Central memory CD4-positive, alpha-beta T cell (primary cell): ENCODE measurements at regions not wholly inside any gene's neighbourhood (a gene's known extent, or its start where the extent isn't known, plus 50 kb on each side); places are given as distances from the start of the nearest gene placed in this dataset.

Experiments used
- DNase-seq: peaks from one replicate; pipeline ENCODE4 v3.0.0; 2022

GRCh38 chr4:19010761-19011160 lies 989.2 kb upstream of the LCORL start:
- no peak for DNase-seq

- DNase-seq, result no peak
Measured at GRCh38 chr4:19009881-19010280, 988.3 kb upstream of the LCORL start.

GRCh38 chr4:19005211-19005610 lies 983.7 kb upstream of the LCORL start:
- DNase-seq, result no peak

GRCh38 chr4:19002170-19002569 lies 980.6 kb upstream of the LCORL start:
- DNase-seq, result no peak

GRCh38 chr4:18999595-18999994 lies 978.0 kb upstream of the LCORL start:
- no peak for DNase-seq

GRCh38 chr4:18981234-18981615 lies 959.7 kb upstream of the LCORL start:
- no peak for DNase-seq

- DNase-seq, result no peak
Measured at GRCh38 chr4:18980516-18981233, 959.1 kb upstream of the LCORL start.

- DNase-seq, result no peak
Measured at GRCh38 chr4:18976884-18977283, 955.3 kb upstream of the LCORL start.

- DNase-seq, result no peak
Measured at GRCh38 chr4:18975916-18976808, 954.6 kb upstream of the LCORL start.

GRCh38 chr4:18973296-18973695 lies 951.7 kb upstream of the LCORL start:
- DNase-seq, result no peak

- DNase-seq, result no peak
Measured at GRCh38 chr4:18961879-18962278, 940.3 kb upstream of the LCORL start.

GRCh38 chr4:18961266-18961665 lies 939.7 kb upstream of the LCORL start:
- DNase-seq, result no peak

GRCh38 chr4:18957716-18958115 lies 936.2 kb upstream of the LCORL start:
- no peak for DNase-seq

- no peak for DNase-seq
Measured at GRCh38 chr4:18954538-18954937, 933.0 kb upstream of the LCORL start.

GRCh38 chr4:18953613-18954012 lies 932.1 kb upstream of the LCORL start:
- no peak for DNase-seq

- DNase-seq, result no peak
Measured at GRCh38 chr4:18945464-18945863, 923.9 kb upstream of the LCORL start.

- no peak for DNase-seq
Measured at GRCh38 chr4:18942874-18943273, 921.3 kb upstream of the LCORL start.

GRCh38 chr4:18938343-18939099 lies 917.0 kb upstream of the LCORL start:
- DNase-seq, result no peak

GRCh38 chr4:18937746-18938145 lies 916.2 kb upstream of the LCORL start:
- no peak for DNase-seq

GRCh38 chr4:18937080-18937479 lies 915.5 kb upstream of the LCORL start:
- DNase-seq, result no peak

- no peak for DNase-seq
Measured at GRCh38 chr4:18935659-18936345, 914.2 kb upstream of the LCORL start.

GRCh38 chr4:18934197-18934596 lies 912.6 kb upstream of the LCORL start:
- DNase-seq, result no peak
